SJCRH30 (cell line): ENCODE measurements at regions not wholly inside any gene's neighbourhood (a gene's known extent, or its start where the extent isn't known, plus 50 kb on each side); places are given as distances from the start of the nearest gene placed in this dataset.

Source experiments
- DNase-seq, 2 experiments: peaks; one replicate each; pipeline ENCODE4 v3.0.0-alpha.2; 2015 to 2020
- H3K27ac ChIP-seq: fragments of 250-450 bp; sonication (Bioruptor Pico); 2 replicates; pipeline ENCODE4 v1.5.1; 2020; ENCODE audit warnings: mild to moderate bottlenecking, moderate library complexity
- H3K27me3 ChIP-seq: fragments of 250-450 bp; sonication (Bioruptor Pico); 2 replicates; pipeline ENCODE4 v1.5.1; 2020; ENCODE audit warnings: mild to moderate bottlenecking, moderate library complexity
- H3K36me3 ChIP-seq: fragments of 250-450 bp; sonication (Bioruptor Pico); 2 replicates; pipeline ENCODE4 v1.5.1; 2020; ENCODE audit warnings: mild to moderate bottlenecking, moderate library complexity
- H3K4me1 ChIP-seq: fragments of 250-450 bp; sonication (Bioruptor Pico); 2 replicates; pipeline ENCODE4 v1.5.1; 2020; ENCODE audit warnings: mild to moderate bottlenecking, moderate library complexity
- H3K4me3 ChIP-seq: fragments of 250-450 bp; sonication (Bioruptor Pico); 2 replicates; pipeline ENCODE4 v1.5.1; 2020; ENCODE audit warnings: mild to moderate bottlenecking, moderate library complexity
- H3K9me3 ChIP-seq: fragments of 250-450 bp; sonication (Bioruptor Pico); replicated peaks from 2 replicates; pipeline ENCODE4 v1.5.1; 2020; ENCODE audit warnings: mild to moderate bottlenecking, moderate library complexity

GRCh38 chr20:56793916-56794315 lies 164.8 kb downstream of the TFAP2C start:
- Histone ChIP-seq H3K27me3 (peaks cover 37% of the 10 kb centered on the region), H3K27ac (no peak overlapping the region), H3K4me3 (no peak overlapping the region), H3K4me1 (no peaks in the 10 kb centered on the region), H3K9me3 (0 out of 2 replicates have a peak, but pooled peaks cover 3% of the 10 kb centered on the region), H3K36me3 (no peaks in the 10 kb centered on the region)
- no peak for DNase-seq

- Histone ChIP-seq H3K9me3 (0 out of 2 replicates have a peak, but pooled peaks cover 3% of the 10 kb centered on the region), H3K27ac (no peak overlapping the region), H3K4me1 (no peaks in the 10 kb centered on the region), H3K36me3 (no peaks in the 10 kb centered on the region), H3K27me3 (peaks cover 40% of the 10 kb centered on the region), H3K4me3 (no peak overlapping the region)
- DNase-seq, result no peak
These were observed 166.4 kb downstream of the TFAP2C start for GRCh38 chr20:56795492-56795891.

GRCh38 chr20:56796345-56796744 lies 167.2 kb downstream of the TFAP2C start:
- H3K4me3 ChIP-seq, result no peak overlapping the region

GRCh38 chr20:56797023-56797422 lies 167.9 kb downstream of the TFAP2C start:
- H3K4me1 ChIP-seq, result no peaks in the 10 kb centered on the region
- 0 out of 2 replicates have a peak, but pooled peaks cover 3% of the 10 kb centered on the region for H3K9me3 ChIP-seq
- no peak overlapping the region for H3K27ac ChIP-seq
- DNase-seq, result no peak
- no peaks in the 10 kb centered on the region for H3K36me3 ChIP-seq
- peaks cover 37% of the 10 kb centered on the region for H3K27me3 ChIP-seq
- H3K4me3 ChIP-seq, result no peak overlapping the region

More at GRCh38 chr20:56796345-56796744, 167.2 kb downstream of the TFAP2C start:
- Histone ChIP-seq H3K27ac (no peak overlapping the region), H3K36me3 (no peaks in the 10 kb centered on the region), H3K9me3 (0 out of 2 replicates have a peak, but pooled peaks cover 3% of the 10 kb centered on the region), H3K4me1 (no peaks in the 10 kb centered on the region), H3K27me3 (peaks cover 40% of the 10 kb centered on the region)
- no peak for DNase-seq

GRCh38 chr20:56798634-56799033 lies 169.5 kb downstream of the TFAP2C start:
- Histone ChIP-seq H3K27ac (no peak overlapping the region), H3K4me1 (no peaks in the 10 kb centered on the region), H3K27me3 (peaks cover 30% of the 10 kb centered on the region), H3K9me3 (0 out of 2 replicates have a peak, but pooled peaks cover 3% of the 10 kb centered on the region), H3K4me3 (no peak overlapping the region), H3K36me3 (no peaks in the 10 kb centered on the region)
- no peak for DNase-seq

- DNase-seq, result no peak
- no peaks in the 10 kb centered on the region for H3K36me3 ChIP-seq
- 0 out of 2 replicates have a peak, but pooled peaks cover 3% of the 10 kb centered on the region for H3K9me3 ChIP-seq
- H3K27ac ChIP-seq, result no peak overlapping the region
- H3K4me3 ChIP-seq, result no peak overlapping the region
- no peaks in the 10 kb centered on the region for H3K4me1 ChIP-seq
- H3K27me3 ChIP-seq, result peaks cover 27% of the 10 kb centered on the region
These were observed 170.1 kb downstream of the TFAP2C start for GRCh38 chr20:56799187-56799586.

GRCh38 chr20:56800088-56800487 lies 171.0 kb downstream of the TFAP2C start:
- Histone ChIP-seq H3K27ac (no peak overlapping the region), H3K9me3 (0 out of 2 replicates have a peak, but pooled peaks cover 3% of the 10 kb centered on the region), H3K4me1 (no peaks in the 10 kb centered on the region), H3K27me3 (peaks cover 29% of the 10 kb centered on the region), H3K4me3 (no peak overlapping the region), H3K36me3 (no peaks in the 10 kb centered on the region)
- no peak for DNase-seq

GRCh38 chr20:56801971-56802755 lies 173.1 kb downstream of the TFAP2C start:
- Histone ChIP-seq H3K27ac (no peak overlapping the region), H3K27me3 (peaks cover 34% of the 10 kb centered on the region), H3K4me3 (no peak overlapping the region), H3K4me1 (no peaks in the 10 kb centered on the region), H3K9me3 (0 out of 2 replicates have a peak, but pooled peaks cover 3% of the 10 kb centered on the region), H3K36me3 (no peaks in the 10 kb centered on the region)
- no peak for DNase-seq

GRCh38 chr20:56802805-56803204 lies 173.7 kb downstream of the TFAP2C start:
- Histone ChIP-seq H3K27ac (no peak overlapping the region), H3K27me3 (peaks cover 40% of the 10 kb centered on the region), H3K36me3 (no peaks in the 10 kb centered on the region), H3K4me3 (no peak overlapping the region), H3K9me3 (0 out of 2 replicates have a peak, but pooled peaks cover 3% of the 10 kb centered on the region), H3K4me1 (no peaks in the 10 kb centered on the region)
- no peak for DNase-seq

GRCh38 chr20:56805313-56805712 lies 176.2 kb downstream of the TFAP2C start:
- no peaks in the 10 kb centered on the region for H3K9me3 ChIP-seq
- H3K4me1 ChIP-seq, result no peaks in the 10 kb centered on the region
- no peak overlapping the region for H3K27ac ChIP-seq
- H3K4me3 ChIP-seq, result no peak overlapping the region
- no peak for DNase-seq
- H3K27me3 ChIP-seq, result peaks cover 54% of the 10 kb centered on the region
- no peaks in the 10 kb centered on the region for H3K36me3 ChIP-seq

- Histone ChIP-seq H3K9me3 (no peaks in the 10 kb centered on the region), H3K27me3 (peaks cover 53% of the 10 kb centered on the region), H3K4me3 (no peak overlapping the region), H3K27ac (no peak overlapping the region), H3K4me1 (no peaks in the 10 kb centered on the region), H3K36me3 (no peaks in the 10 kb centered on the region)
- DNase-seq, result no peak
These were observed 176.9 kb downstream of the TFAP2C start for GRCh38 chr20:56805966-56806365.

GRCh38 chr20:56806952-56807517 lies 177.9 kb downstream of the TFAP2C start:
- H3K4me3 ChIP-seq, result no peak overlapping the region
- H3K27me3 ChIP-seq, result peaks cover 53% of the 10 kb centered on the region
- H3K27ac ChIP-seq, result no peak overlapping the region
- no peaks in the 10 kb centered on the region for H3K9me3 ChIP-seq
- H3K4me1 ChIP-seq, result no peaks in the 10 kb centered on the region
- no peak for DNase-seq
- no peaks in the 10 kb centered on the region for H3K36me3 ChIP-seq

- H3K27ac ChIP-seq, result no peak overlapping the region
- no peak for DNase-seq
- peaks cover 51% of the 10 kb centered on the region for H3K27me3 ChIP-seq
- H3K9me3 ChIP-seq, result no peaks in the 10 kb centered on the region
- no peak overlapping the region for H3K4me3 ChIP-seq
- no peaks in the 10 kb centered on the region for H3K4me1 ChIP-seq
- no peaks in the 10 kb centered on the region for H3K36me3 ChIP-seq
These were observed 179.1 kb downstream of the TFAP2C start for GRCh38 chr20:56808117-56808725.

GRCh38 chr20:56808732-56809131 lies 179.6 kb downstream of the TFAP2C start:
- H3K27me3 ChIP-seq, result peaks cover 51% of the 10 kb centered on the region
- H3K4me1 ChIP-seq, result no peaks in the 10 kb centered on the region
- no peak for DNase-seq
- H3K27ac ChIP-seq, result no peak overlapping the region
- no peaks in the 10 kb centered on the region for H3K9me3 ChIP-seq
- no peak overlapping the region for H3K4me3 ChIP-seq
- H3K36me3 ChIP-seq, result no peaks in the 10 kb centered on the region

- H3K4me1 ChIP-seq, result no peaks in the 10 kb centered on the region
- H3K9me3 ChIP-seq, result no peaks in the 10 kb centered on the region
- peaks cover 44% of the 10 kb centered on the region for H3K27me3 ChIP-seq
- DNase-seq, result no peak
- H3K4me3 ChIP-seq, result no peak overlapping the region
- no peak overlapping the region for H3K27ac ChIP-seq
- no peaks in the 10 kb centered on the region for H3K36me3 ChIP-seq
These were observed 180.6 kb downstream of the TFAP2C start for GRCh38 chr20:56809668-56810067.
